HUDEP-2 (cell line): ENCODE measurements at regions not wholly inside any gene's neighbourhood (a gene's known extent, or its start where the extent isn't known, plus 50 kb on each side); places are given as distances from the start of the nearest gene placed in this dataset.

ENCODE experiments used
- DNase-seq, 76 experiments: peaks; one replicate each; lab custom pipeline; 2025; ENCODE audit not compliant: unreplicated experiment in 76 of 76; lab: John Stamatoyannopoulos, UW

DNA sequence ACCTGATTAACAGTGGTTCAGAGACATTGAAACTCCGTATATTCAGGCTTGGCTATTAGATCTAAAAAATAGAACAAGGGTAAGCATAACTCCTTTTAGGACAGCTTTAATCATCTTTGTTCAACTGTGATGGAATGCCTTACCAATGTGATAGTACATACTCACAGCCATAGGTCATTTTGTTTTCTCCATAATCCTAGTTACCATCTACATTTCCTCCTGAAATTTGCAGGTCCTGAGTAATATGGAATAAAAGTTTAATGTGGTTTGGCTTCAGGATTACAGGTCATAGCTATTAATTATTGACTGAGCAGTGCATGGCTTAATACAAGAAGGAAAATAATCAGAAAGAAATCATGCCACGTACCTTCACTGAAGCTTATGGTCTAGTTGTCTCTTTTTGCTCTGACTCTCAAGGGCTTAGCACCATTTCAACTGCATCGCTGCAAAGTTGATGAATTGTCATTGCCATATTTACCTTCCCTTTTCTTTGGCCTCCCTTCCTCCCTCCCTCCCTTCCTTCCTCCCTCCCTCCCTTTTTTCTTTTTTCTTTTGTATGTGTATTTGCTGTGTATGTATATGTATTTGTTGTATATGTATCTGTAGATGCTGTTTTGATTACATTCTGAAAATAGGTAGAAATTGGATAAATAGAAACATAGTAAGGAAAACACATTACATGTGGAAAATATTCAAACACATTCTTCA lies 250.9 kb upstream of the ZNF608 start:
- no peak for DNase-seq

DNA sequence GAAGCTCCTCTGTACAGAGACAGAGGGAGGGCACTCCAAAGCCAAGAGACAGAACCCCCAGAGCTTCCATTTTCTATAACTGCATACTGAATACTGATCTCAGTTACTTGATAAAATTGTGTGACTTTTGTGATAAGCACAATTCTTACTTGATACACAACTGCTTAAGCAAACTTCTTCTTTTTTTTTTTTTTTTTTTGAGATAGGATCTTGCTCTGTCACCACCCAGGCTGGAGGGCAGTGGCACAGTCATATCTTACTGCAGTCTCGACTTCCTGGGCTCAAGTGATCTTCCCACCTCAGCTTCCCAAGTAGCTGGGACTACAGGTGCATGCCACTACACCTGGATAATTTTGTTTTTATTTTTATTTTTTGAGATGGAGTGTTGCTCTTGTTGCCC lies 252.1 kb upstream of the ZNF608 start:
- DNase-seq: peak in 27 of 76 experiments; percentile 2 to 60 (median 21)

DNA sequence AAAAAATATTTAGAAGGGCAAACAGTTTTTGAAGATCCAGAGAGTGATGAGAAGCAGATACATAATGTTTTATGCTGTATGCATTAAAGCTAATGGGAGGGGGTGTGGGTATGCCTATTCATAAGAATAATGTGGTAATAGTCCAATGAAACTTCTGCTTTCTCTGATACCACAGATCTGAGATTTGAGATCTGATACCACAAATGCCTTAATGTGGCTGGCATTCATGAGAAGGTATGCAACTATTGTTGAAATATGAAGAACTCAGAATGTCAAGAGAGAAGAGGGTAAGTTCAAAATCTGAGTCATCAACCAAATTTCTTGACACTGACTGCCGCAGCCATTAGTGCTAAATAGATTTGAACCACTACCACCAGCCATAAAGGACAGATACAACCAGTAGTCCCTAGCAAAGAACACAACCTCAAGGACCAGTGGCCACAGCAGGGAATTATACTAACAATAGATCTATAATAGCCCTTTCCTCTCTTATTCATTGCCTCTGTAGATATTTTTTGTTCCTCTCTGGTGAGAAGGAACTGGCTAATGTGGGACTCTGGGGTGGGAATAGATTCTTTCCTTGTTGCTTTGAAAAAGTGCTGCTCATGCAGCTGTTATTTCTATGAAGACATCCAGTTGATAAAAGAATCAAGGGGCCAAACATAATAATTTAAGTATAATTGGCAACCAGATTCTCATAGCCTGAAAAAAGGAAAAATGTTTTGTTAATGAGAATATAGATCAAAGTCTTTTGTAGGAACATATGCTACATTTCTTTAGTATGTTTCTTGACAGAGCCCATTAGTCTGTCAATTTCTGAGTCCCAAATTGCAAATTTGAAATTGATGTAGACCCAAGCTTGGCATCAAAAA lies 256.5 kb upstream of the ZNF608 start:
- no peak for DNase-seq

DNA sequence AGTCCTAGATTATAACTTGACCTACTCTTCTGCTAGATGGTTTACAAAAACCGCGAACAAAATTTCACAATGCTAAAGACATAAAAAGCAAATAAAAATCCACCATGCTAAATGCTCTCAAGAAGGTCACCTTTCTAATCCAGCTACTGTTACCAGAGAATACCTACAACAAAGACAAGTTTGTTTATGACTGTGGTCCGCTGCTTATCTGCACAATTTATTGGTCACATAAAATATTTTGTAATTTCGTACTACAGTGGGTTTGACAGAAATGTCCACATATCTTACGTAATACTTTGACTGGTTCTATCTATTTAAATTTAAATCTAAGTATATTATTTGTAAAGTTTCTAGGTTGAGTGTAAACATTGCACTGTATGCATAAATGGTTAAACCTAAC lies 257.6 kb upstream of the ZNF608 start:
- no peak for DNase-seq

DNA sequence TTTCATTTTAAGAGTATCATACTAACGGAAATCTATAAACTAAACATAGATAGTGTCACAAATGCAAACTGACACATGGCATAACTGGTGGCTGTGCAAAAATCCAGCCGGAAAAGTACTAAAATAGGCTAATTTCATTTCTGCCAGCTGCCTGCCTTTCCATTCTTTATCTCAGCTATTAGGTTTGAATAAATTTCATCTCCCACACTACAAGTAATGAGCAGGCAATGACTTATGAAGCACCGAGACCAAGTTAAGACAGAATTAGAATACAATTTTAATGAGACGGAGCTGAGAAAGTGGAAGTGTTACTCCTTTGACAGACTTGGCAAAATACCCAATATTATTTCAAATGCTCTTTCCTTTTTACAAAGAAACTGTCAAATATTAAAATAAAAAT lies 258.8 kb upstream of the ZNF608 start:
- no peak for DNase-seq

DNA sequence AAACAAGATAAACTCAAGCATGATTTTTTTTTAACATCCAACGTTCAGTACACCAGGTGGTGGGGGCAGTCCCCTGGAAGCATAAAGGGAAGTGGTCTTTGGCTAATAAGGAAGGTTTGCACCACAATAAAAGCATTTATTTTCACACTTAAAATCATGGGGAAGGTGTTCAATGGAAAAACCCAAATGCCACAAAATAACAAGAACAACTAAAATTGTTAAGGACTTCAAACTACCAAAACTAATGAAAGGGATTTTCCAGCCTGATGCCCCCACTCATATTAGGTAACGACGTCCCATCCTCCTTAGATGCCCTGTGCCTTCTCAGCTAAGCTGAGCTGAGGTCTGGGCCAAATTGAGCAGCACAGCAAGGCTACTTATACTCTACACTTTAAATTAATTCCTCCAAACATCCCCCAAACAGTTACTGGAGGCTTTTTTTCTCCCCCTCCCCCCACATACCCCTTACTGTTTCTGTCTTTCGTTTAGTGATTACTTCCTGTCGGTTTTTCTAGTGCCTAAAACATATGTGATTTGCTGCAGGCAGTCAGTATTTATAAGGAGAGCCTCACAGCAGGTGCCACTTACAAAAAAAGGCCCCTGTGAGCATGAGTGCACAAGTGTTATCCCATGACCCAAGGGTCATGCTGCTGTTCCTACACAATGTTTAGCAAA lies 259.7 kb upstream of the ZNF608 start:
- DNase-seq: no peak

DNA sequence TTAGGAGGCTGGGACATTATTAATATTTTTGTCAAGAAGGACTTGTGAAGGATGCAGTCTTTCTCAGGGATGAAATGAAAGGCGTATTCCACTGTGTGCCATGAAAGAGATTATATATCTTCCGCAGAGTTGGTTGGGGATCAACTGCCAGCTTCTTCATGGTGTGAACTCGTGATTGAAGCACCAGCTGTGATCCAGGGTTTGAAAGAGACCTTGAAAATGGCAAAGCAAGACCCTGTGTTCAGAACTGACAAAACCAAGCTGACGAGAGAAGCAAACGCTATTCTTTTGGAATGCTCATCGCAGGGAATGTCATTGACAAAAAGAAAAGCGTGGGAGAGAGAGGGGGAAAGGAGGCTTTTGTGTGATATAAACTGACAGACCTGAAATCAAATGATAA lies 263.9 kb upstream of the ZNF608 start:
- no peak for DNase-seq

DNA sequence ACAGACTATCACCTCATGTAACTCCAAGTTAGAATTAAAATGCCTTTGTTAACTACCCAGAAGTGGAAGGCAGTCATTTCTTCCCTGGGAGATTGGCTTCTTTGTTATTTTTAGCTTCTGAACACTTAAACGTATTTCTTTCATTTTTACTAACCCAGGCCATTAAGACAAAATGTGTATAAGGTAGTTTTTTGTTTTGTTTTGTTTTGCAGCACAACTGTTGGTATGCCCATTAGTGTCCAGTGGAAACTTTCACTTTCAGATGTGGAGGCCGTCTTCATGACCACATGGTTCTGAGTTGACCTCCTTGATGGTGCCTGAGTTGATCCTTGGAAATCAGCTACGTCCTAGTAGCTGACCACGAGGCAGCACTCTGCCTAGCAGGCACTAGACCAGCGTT lies 264.6 kb upstream of the ZNF608 start:
- DNase-seq: no peak

DNA sequence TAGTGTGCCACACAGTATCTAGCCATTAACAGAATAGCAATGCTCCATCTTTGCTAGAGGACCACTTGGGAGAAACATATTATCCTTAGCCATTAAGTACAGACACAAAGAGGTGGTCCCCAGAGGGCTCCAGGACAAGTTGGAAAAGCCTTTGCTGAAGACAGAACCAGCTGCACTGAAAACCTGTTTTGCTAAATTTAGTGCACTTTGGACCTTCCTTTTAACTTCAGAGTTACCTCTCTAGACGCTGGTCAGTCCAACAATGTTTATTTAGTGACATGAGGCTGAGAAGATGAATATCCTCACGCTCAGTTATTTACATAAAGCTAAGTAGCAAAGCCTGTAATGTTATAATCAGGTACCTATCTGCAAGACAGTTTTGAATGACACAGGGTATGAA lies 265.0 kb upstream of the ZNF608 start:
- no peak for DNase-seq

DNA sequence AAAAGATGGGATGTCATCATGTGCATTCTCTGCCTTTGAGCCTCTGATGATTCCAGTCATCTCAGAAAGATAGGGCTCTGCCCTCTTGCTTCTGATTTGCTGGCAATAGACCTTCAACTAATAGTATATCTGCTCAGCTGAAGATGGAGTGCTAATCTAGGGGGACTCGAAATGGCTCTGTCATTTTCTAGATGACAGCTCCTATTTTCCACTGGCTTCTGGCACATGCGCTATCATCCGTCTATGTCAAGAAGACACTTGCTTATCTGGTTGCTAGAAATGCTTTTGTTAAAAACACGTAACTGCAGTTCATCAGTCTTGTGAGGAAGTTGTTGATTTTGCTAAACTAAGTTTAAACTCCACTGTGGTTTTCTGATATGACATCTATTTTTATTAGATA lies 265.5 kb upstream of the ZNF608 start:
- DNase-seq: peak in 26 of 76 experiments; percentile 1 to 64 (median 20)

DNA sequence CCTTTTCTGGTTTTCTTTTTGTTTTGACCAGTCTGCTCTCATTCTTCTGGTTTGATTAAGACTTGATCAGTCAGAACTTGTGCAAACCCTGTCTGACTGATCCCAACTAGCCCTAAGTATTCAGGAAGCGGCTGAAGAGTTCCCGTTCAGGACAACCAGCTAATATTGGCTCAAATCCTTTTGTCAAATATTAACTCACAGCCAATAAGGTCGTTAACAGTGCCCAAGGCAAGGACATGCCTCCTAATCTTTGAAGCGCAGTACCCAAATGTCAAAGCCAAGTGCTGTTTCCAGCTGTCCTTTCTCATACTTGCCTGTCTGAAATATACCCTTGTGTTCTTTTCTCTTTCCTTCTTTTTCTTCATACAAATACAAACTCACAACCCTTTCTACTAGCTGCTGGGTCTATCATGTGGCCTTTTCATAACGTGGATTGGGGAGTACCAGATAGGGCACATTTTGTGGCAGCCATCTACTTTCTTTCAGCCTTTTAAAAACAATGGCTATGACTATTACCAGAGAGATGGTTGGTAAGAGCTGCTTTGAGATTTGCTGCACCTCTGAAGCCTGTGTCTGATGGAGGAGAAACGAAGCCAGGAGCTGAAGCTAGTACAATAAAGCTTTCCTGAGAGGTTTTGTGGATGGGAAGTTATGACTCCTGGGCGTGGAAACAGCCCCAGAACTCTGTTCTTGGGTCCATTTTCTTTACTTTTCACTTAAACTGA lies 266.4 kb upstream of the ZNF608 start:
- no peak for DNase-seq

DNA sequence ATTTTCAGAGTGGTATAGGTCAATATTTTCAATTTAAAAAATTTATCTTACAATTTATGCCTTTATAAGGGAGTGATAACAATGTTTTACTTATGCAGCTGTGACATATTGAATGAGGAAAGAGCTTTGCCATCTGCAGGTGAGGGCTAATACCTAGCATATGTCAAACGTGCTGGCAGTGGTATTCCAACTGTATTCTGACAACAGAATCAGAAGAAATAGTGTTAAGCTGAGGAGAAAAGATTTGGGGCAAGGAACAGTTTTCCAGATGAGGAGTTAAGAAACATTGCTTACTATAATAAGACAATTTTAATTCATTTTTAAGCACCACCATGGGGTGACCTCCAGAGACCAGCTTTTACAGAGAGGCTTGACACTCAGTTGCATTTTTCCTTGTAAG lies 267.8 kb upstream of the ZNF608 start:
- no peak for DNase-seq

DNA sequence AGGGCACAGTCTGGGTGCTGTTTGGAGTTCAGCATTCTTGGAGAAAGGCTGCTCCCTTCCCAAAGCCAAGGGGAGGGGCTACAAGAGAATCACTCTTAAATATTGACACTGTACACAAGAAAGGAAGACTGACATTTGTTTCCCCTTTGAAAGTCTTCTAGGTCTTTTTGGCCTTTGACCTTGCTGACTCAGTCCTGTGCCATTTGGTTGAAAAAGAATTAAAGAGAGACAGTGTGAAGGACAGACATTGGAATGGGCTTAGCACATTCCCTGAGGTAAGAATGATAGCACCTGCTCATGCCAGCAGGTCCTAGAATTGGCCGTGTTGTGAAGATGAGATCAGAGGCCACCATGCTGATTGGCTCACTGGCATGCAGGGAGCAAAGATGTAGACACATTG lies 271.4 kb upstream of the ZNF608 start:
- DNase-seq: no peak

DNA sequence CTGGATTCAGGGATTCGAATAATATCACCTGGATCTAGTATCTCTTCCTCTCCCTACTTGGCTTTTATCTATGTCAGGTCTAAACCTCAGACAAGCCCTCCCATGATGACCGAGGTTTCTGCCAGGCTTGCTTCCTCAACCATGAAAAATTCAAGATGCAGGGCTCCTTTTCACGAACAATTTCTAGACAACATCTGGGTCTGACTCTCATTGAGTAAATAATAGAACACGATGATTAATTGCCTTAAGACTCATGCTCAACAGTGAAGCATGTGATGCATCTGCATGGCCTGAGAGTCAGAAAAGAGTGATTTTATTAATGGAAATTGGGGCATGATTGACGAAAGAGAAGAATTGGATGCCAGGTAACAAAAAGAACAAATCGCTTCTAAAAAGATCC lies 277.2 kb upstream of the ZNF608 start:
- DNase-seq: no peak

DNA sequence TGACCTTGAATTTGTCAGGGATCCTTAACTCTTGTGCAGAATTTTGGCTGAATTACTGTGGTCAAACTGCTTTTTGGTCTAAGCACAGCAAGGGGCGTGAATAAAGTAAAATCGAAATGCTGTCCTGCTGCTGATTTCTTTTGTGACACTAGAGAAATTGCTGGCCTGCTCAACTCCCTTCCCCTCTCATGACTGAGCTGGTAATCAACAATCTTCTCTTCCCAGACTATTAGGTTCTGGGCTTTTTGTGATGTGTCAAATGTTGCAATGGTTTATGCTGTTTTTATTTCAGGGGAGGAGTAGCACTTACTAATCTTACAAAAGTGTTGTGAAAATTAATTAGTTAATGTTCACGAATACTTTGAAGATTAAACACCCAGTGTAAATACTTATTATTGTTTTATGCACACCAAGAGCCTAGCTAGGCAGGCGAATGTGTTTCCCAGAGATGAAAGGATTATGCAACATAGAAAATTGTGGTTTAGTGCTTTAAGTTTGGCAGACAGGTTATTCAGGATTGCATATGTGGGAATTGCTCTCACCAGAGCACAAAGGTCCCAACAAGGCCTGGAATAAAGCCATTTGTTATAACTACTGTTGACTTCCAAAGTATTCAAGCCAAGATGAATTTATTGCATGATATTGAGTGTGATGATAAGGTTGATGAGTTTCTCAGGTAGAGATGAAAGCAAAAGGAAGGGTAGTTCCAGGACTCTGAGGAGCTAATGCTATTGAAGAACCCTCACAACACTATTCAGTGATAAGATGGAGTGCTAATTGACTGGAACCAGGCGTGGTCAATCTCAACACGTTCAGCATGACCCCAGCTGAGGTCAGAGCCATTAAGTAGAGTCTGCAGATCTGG lies 280.7 kb upstream of the ZNF608 start:
- DNase-seq: no peak

DNA sequence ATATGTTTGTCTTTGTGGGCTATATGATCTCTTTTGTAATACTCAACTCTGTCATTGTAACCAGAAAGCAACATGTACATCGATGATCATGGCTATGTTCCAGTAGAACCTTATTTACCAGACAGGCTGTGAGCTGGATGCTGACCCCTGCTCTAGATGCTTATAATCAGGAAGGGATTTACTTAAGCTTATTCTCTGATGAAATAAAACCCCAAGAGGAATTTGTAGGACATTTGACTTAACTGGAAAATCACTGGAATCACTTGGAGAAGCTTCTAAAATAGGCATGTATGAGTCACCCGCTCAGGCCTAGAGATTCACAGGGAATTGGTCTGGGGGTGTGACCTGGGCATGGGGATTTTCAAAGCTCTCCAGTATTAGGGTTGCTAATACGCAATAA lies 285.8 kb upstream of the ZNF608 start:
- no peak for DNase-seq

DNA sequence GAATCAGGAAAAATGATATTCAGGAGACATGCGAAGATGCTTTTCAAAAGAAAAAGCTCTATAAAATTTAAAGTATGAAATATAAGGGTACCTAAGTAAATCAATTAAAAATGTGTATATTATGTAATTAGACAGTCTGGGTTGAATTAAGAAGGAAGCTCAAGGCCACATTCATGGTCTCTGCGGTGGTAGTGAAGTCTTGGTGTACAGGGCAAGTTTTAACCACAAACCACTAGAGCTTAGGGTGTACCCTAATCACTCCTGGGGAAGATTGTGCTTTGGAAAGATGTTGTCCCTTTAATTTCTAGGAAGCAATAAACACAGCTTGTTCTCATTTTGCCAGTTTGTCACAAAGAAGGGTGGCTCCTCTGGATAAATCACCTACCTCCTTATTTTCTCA lies 287.2 kb upstream of the ZNF608 start:
- no peak for DNase-seq

DNA sequence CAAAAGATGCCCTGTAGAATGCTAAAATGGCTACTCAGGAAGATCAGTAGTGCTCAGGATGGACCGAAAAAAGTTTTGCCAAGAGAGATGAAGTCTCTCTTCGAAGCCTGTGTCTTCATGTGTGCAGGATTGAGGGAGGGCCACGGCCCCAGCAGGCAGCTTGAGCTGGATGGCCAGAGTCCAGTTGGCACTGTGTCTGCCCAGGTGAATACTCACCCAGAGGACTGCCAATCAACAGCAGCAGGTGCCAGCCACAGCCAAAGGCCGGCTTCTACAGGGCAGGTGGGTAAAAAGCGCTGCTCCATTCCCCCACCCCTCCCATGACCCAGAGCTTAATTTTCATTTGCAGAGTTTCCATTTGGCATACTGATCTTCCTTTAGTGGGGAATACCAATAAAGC lies 287.9 kb upstream of the ZNF608 start:
- no peak for DNase-seq

DNA sequence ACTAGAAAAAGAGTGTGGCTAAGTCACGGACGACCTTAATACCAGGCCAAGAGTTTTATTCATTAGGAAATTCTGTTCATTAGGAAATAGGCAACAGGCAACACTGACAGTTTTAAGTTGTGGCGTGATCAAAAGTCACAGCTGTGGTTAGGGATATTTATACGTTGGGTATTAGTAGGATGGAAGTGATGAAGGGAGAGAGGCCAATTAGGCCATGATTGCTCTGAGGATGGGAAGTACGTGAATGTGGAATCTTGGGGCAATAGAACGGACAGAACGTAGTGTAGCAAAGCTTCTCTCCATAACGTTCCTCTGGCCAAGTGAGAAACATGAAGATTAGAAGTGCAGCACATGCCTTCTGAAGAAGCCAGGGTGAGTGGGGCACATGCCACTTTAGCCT lies 290.1 kb upstream of the ZNF608 start:
- DNase-seq: no peak

DNA sequence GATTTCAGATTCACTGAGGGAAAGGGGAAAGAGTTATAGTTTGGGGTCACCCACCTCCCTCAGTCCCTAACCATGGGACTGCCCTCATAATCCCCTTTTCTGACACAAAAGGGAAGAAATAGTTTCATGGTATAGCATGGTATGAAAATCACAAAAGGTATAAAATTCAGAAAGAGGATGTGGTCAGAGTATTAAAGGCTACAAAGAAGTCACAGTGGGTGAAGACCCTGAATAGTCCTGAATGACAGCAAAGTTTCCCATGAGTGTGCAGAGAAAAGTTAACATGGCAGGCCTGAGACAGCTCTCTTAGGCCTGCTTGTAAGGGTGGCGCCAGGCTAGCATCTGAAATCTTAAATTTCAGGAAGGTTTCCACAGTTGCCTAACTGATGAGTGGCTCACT lies 290.6 kb upstream of the ZNF608 start:
- DNase-seq: no peak
